HEK293 (cell line): ENCODE measurements at regions not wholly inside any gene's neighbourhood (a gene's known extent, or its start where the extent isn't known, plus 50 kb on each side); places are given as distances from the start of the nearest gene placed in this dataset.

ENCODE experiments used
- CTCF ChIA-PET: fragments of 350-600 bp; formaldehyde crosslinking; extraction: SDS; loops from one replicate; lab custom pipeline; 2021; ENCODE audit warnings: antibody characterized with exemption; lab: Yijun Ruan, JAX
- POLR2A ChIA-PET: fragments of 300-600 bp; formaldehyde crosslinking; extraction: SDS; loops from one replicate; lab custom pipeline; 2020; ENCODE audit warnings: antibody characterized with exemption, inconsistent platforms; lab: Yijun Ruan, JAX
- H3K27ac ChIP-seq: fragments of 200-500 bp; sonication (Bioruptor generic); 2 replicates; pipeline ENCODE4 v1.5.1; 2014; ENCODE audit warnings: low read depth, low read length, control low read depth, inconsistent platforms; ENCODE audit errors: extremely low read depth
- H3K36me3 ChIP-seq, 2 experiments: fragments of 200-500 bp in 1 of 2; sonication (Bioruptor generic) in 1 of 2; 1 replicate in 1 of 2; 2 replicates in 1 of 2; pipeline ENCODE4 v1.5.1; 2014 to 2017; ENCODE audit warnings: inconsistent platforms in 2 of 2, low read length in 2 of 2; ENCODE audit not compliant: control insufficient read depth in 2 of 2, insufficient read depth in 1 of 2
- H3K4me1 ChIP-seq: fragments of 200-500 bp; sonication (Bioruptor generic); 2 replicates; pipeline ENCODE4 v1.5.1; 2014; ENCODE audit warnings: mild to moderate bottlenecking, low read length, inconsistent platforms; ENCODE audit not compliant: control insufficient read depth, insufficient read depth
- H3K4me3 ChIP-seq: 2 replicates; pipeline ENCODE4 v1.5.1; 2011; ENCODE audit warnings: low read depth, mild to moderate bottlenecking, control low read depth, low read length, moderate library complexity
- H3K9me3 ChIP-seq: fragments of 200-500 bp; sonication (Bioruptor generic); 2 replicates; pipeline ENCODE4 v1.5.1; 2014; ENCODE audit warnings: low read depth, low read length, inconsistent platforms; ENCODE audit not compliant: control insufficient read depth, insufficient read depth
- FEZF1 ChIP-seq: fragments of 450-650 bp; formaldehyde crosslinking; IDR thresholded peaks from 2 replicates; pipeline ENCODE4 v1.5.1; 2016; ENCODE audit warnings: missing biosample characterization, missing genetic modification characterization
- PRDM1 ChIP-seq: fragments of 450-650 bp; formaldehyde crosslinking; IDR thresholded peaks from 2 replicates; pipeline ENCODE4; 2016; ENCODE audit warnings: missing biosample characterization, missing genetic modification characterization
- SETDB1 ChIP-seq: IDR thresholded peaks from one replicate; pipeline ENCODE4 v1.6.1; 2017; ENCODE audit warnings: mild to moderate bottlenecking, low read length, moderate library complexity, mixed read lengths; ENCODE audit not compliant: insufficient read length
- SP2 ChIP-seq: fragments of 450-650 bp; formaldehyde crosslinking; IDR thresholded peaks from 2 replicates; pipeline ENCODE4 v1.5.1; 2016; ENCODE audit warnings: missing biosample characterization, missing genetic modification characterization
- YY2 ChIP-seq: fragments of 450-650 bp; formaldehyde crosslinking; IDR thresholded peaks from 2 replicates; pipeline ENCODE4 v1.5.1; 2016; ENCODE audit warnings: missing biosample characterization, missing genetic modification characterization
- ZFP3 ChIP-seq: fragments of 450-650 bp; formaldehyde crosslinking; IDR thresholded peaks from 2 replicates; pipeline ENCODE4 v1.5.1; 2016; ENCODE audit warnings: low read depth, missing biosample characterization, missing genetic modification characterization
- ZNF138 ChIP-seq: fragments of 450-650 bp; formaldehyde crosslinking; IDR thresholded peaks from 2 replicates; pipeline ENCODE4 v1.5.1; 2016; ENCODE audit warnings: missing biosample characterization, missing genetic modification characterization, borderline replicate concordance
- ZNF155 ChIP-seq: fragments of 450-650 bp; formaldehyde crosslinking; IDR thresholded peaks from 2 replicates; pipeline ENCODE4 v1.5.1; 2016; ENCODE audit warnings: missing biosample characterization, missing genetic modification characterization
- ZNF24 ChIP-seq: fragments of 450-650 bp; formaldehyde crosslinking; IDR thresholded peaks from 2 replicates; pipeline ENCODE4 v1.5.1; 2016; ENCODE audit warnings: missing biosample characterization, missing genetic modification characterization
- ZNF341 ChIP-seq: fragments of 450-650 bp; formaldehyde crosslinking; IDR thresholded peaks from 2 replicates; pipeline ENCODE4; 2016; ENCODE audit warnings: low read depth, missing biosample characterization, missing genetic modification characterization
- ZNF391 ChIP-seq: fragments of 450-650 bp; formaldehyde crosslinking; IDR thresholded peaks from 2 replicates; pipeline ENCODE4 v1.5.1; 2016; ENCODE audit warnings: low read depth, missing biosample characterization, missing genetic modification characterization, borderline replicate concordance
- ZNF530 ChIP-seq: fragments of 450-650 bp; formaldehyde crosslinking; IDR thresholded peaks from 2 replicates; pipeline ENCODE4 v1.5.1; 2016; ENCODE audit warnings: low read depth, missing biosample characterization, missing genetic modification characterization
- ZNF555 ChIP-seq: fragments of 450-650 bp; formaldehyde crosslinking; conservative IDR thresholded peaks from 2 replicates; pipeline ENCODE4 v1.5.1; 2017; ENCODE audit warnings: missing biosample characterization, mild to moderate bottlenecking, missing genetic modification characterization, inconsistent platforms
- ZNF558 ChIP-seq: fragments of 450-650 bp; formaldehyde crosslinking; IDR thresholded peaks from 2 replicates; pipeline ENCODE4 v1.5.1; 2016; ENCODE audit warnings: missing biosample characterization, missing genetic modification characterization
- ZNF596 ChIP-seq: fragments of 450-650 bp; IDR thresholded peaks from 2 replicates; pipeline ENCODE4 v1.5.0; 2018; ENCODE audit warnings: missing biosample characterization, mild to moderate bottlenecking, missing genetic modification characterization, moderate library complexity
- ZNF610 ChIP-seq: fragments of 450-650 bp; formaldehyde crosslinking; IDR thresholded peaks from 2 replicates; pipeline ENCODE4 v1.5.1; 2016; ENCODE audit warnings: missing biosample characterization, missing genetic modification characterization, borderline replicate concordance
- ZNF624 ChIP-seq: fragments of 450-650 bp; formaldehyde crosslinking; IDR thresholded peaks from 2 replicates; pipeline ENCODE4 v1.5.1; 2017; ENCODE audit warnings: missing biosample characterization, missing genetic modification characterization
- ZNF664 ChIP-seq: fragments of 450-650 bp; formaldehyde crosslinking; IDR thresholded peaks from 2 replicates; pipeline ENCODE4 v1.5.1; 2016; ENCODE audit warnings: missing biosample characterization, missing genetic modification characterization
- ZNF76 ChIP-seq: fragments of 450-650 bp; formaldehyde crosslinking; IDR thresholded peaks from 2 replicates; pipeline ENCODE4; 2016; ENCODE audit warnings: low read depth, missing biosample characterization, missing genetic modification characterization, borderline replicate concordance
- ZNF768 ChIP-seq: fragments of 450-650 bp; formaldehyde crosslinking; IDR thresholded peaks from 2 replicates; pipeline ENCODE4 v1.5.1; 2018; ENCODE audit warnings: missing biosample characterization, mild to moderate bottlenecking, missing genetic modification characterization
- ZSCAN30 ChIP-seq: fragments of 450-650 bp; IDR thresholded peaks from 2 replicates; pipeline ENCODE4 v1.5.1; 2018; ENCODE audit warnings: missing biosample characterization, mild to moderate bottlenecking, missing genetic modification characterization, moderate library complexity
- TF ChIP-seq, protein P1 (sequence below): fragments of 450-650 bp; formaldehyde crosslinking; IDR thresholded peaks from 2 replicates; pipeline ENCODE4 v1.5.1; 2017; ENCODE audit warnings: missing biosample characterization, missing genetic modification characterization
- TF ChIP-seq, protein P2 (sequence below): fragments of 450-650 bp; formaldehyde crosslinking; conservative IDR thresholded peaks from 2 replicates; pipeline ENCODE4 v1.5.1; 2016; ENCODE audit warnings: low read depth, missing biosample characterization, missing genetic modification characterization
- TF ChIP-seq, protein P3 (sequence below): fragments of 450-650 bp; formaldehyde crosslinking; IDR thresholded peaks from 2 replicates; pipeline ENCODE4 v1.5.1; 2016; ENCODE audit warnings: missing biosample characterization, missing genetic modification characterization
- TF ChIP-seq, protein P4 (sequence below): fragments of 450-650 bp; formaldehyde crosslinking; IDR thresholded peaks from 2 replicates; pipeline ENCODE4 v1.5.1; 2016; ENCODE audit warnings: missing biosample characterization, missing genetic modification characterization

DNA sequence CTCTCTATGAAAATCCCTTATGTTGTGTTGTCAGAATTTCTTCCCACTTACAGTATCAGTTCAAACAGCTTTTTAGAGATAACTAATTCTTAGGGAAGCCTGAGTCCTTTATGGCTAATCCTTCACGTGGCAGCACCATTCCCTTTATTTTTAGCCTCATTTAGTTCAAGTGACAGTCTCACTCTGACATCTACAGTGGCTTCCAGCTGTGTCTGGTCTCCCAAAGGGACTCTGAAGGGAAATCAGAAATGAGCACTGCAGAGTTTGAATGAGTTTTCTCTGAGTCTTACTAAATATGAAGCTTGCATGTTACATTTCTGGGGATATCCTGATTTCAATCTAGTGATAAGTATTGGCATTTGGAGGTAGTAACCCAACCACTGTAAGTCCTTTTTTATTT, 1104.1 kb downstream of the CDH11 start:
- Histone ChIP-seq H3K4me3 (no peak overlapping the region), H3K36me3 (no peaks in the 10 kb centered on the region), H3K27ac (no peak overlapping the region), H3K9me3 (no peaks in the 10 kb centered on the region), H3K4me1 (no peaks in the 10 kb centered on the region)
- ChIA-PET CTCF (no interaction called here), POLR2A (no interaction called here)
- TF ChIP-seq ZFP3 (tag by site-specific recombination) = no peak
- TF ChIP-seq ZNF530 (tag by site-specific recombination) = no peak
- no peak for TF ChIP-seq SP2 (tag by site-specific recombination)
- TF ChIP-seq ZNF391 (tag by site-specific recombination) = no peak
- TF ChIP-seq ZNF341 (tag by site-specific recombination) = no peak
- TF ChIP-seq ZNF155 (tag by site-specific recombination) = no peak
- TF ChIP-seq ZNF558 (tag by site-specific recombination) = no peak
- TF ChIP-seq, protein P1, sequence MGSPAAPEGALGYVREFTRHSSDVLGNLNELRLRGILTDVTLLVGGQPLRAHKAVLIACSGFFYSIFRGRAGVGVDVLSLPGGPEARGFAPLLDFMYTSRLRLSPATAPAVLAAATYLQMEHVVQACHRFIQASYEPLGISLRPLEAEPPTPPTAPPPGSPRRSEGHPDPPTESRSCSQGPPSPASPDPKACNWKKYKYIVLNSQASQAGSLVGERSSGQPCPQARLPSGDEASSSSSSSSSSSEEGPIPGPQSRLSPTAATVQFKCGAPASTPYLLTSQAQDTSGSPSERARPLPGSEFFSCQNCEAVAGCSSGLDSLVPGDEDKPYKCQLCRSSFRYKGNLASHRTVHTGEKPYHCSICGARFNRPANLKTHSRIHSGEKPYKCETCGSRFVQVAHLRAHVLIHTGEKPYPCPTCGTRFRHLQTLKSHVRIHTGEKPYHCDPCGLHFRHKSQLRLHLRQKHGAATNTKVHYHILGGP (tag by site-specific recombination) = no peak
- TF ChIP-seq ZNF664 (tag by site-specific recombination) = no peak
- TF ChIP-seq, protein P2, sequence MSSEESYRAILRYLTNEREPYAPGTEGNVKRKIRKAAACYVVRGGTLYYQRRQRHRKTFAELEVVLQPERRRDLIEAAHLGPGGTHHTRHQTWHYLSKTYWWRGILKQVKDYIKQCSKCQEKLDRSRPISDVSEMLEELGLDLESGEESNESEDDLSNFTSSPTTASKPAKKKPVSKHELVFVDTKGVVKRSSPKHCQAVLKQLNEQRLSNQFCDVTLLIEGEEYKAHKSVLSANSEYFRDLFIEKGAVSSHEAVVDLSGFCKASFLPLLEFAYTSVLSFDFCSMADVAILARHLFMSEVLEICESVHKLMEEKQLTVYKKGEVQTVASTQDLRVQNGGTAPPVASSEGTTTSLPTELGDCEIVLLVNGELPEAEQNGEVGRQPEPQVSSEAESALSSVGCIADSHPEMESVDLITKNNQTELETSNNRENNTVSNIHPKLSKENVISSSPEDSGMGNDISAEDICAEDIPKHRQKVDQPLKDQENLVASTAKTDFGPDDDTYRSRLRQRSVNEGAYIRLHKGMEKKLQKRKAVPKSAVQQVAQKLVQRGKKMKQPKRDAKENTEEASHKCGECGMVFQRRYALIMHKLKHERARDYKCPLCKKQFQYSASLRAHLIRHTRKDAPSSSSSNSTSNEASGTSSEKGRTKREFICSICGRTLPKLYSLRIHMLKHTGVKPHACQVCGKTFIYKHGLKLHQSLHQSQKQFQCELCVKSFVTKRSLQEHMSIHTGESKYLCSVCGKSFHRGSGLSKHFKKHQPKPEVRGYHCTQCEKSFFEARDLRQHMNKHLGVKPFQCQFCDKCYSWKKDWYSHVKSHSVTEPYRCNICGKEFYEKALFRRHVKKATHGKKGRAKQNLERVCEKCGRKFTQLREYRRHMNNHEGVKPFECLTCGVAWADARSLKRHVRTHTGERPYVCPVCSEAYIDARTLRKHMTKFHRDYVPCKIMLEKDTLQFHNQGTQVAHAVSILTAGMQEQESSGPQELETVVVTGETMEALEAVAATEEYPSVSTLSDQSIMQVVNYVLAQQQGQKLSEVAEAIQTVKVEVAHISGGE (tag by site-specific recombination) = no peak
- TF ChIP-seq FEZF1 = no peak
- TF ChIP-seq, protein P3, sequence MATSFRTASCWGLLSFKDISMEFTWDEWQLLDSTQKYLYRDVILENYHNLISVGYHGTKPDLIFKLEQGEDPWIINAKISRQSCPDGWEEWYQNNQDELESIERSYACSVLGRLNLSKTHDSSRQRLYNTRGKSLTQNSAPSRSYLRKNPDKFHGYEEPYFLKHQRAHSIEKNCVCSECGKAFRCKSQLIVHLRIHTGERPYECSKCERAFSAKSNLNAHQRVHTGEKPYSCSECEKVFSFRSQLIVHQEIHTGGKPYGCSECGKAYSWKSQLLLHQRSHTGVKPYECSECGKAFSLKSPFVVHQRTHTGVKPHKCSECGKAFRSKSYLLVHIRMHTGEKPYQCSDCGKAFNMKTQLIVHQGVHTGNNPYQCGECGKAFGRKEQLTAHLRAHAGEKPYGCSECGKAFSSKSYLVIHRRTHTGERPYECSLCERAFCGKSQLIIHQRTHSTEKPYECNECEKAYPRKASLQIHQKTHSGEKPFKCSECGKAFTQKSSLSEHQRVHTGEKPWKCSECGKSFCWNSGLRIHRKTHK (tag by site-specific recombination) = no peak
- TF ChIP-seq ZNF76 (tag by site-specific recombination) = no peak

DNA sequence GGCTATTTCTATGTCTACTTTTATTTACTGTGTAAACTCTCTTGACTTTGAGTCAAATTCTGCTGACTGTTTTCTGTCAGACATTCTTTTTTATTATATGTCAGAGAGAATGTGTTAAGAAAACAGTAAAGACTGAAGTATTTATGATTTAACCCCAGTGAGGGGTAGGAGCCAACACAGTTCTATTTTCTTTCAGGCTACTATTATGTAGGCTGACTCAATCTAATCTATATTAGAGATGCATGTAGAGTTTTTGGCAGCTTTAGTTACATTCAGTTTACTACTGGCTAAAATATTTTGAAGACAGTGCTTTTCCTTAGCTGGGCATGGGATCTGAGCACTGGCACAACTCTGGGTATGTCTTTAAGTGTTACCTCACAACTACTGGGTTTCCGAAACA, 1108.0 kb downstream of the CDH11 start:
- Histone ChIP-seq H3K27ac (no peak overlapping the region), H3K4me1 (no peaks in the 10 kb centered on the region), H3K9me3 (no peaks in the 10 kb centered on the region), H3K36me3 (no peaks in the 10 kb centered on the region), H3K4me3 (no peak overlapping the region)
- TF ChIP-seq ZNF555 (tag by site-specific recombination) (no peak), ZSCAN30 (tag by site-specific recombination) (no peak), PRDM1 (no peak), YY2 (no peak), ZNF596 (tag by site-specific recombination) (no peak), ZNF610 (no peak), ZNF768 (tag by site-specific recombination) (no peak), ZNF624 (tag by site-specific recombination) (no peak), ZNF155 (tag by site-specific recombination) (no peak), SETDB1 (no peak), ZNF138 (tag by site-specific recombination) (no peak), ZNF24 (tag by site-specific recombination) (no peak)
- TF ChIP-seq, protein P4, sequence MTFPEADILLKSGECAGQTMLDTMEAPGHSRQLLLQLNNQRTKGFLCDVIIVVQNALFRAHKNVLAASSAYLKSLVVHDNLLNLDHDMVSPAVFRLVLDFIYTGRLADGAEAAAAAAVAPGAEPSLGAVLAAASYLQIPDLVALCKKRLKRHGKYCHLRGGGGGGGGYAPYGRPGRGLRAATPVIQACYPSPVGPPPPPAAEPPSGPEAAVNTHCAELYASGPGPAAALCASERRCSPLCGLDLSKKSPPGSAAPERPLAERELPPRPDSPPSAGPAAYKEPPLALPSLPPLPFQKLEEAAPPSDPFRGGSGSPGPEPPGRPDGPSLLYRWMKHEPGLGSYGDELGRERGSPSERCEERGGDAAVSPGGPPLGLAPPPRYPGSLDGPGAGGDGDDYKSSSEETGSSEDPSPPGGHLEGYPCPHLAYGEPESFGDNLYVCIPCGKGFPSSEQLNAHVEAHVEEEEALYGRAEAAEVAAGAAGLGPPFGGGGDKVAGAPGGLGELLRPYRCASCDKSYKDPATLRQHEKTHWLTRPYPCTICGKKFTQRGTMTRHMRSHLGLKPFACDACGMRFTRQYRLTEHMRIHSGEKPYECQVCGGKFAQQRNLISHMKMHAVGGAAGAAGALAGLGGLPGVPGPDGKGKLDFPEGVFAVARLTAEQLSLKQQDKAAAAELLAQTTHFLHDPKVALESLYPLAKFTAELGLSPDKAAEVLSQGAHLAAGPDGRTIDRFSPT (tag by site-specific recombination) = no peak
- TF ChIP-seq, protein P3 (tag by site-specific recombination) = no peak
- CTCF ChIA-PET = no interaction called here
- POLR2A ChIA-PET = no interaction called here
